Activated CD4-positive, alpha-beta T cell treated with anti-CD3 and anti-CD28 coated beads, Interleukin-2, amount 50 U/mL, for 4 hours (primary cell): ENCODE measurements at regions not wholly inside any gene's neighbourhood (a gene's known extent, or its start where the extent isn't known, plus 50 kb on each side); places are given as distances from the start of the nearest gene placed in this dataset.
A peak's percentile ranks its signal among the peaks of the same experiment; 100 is the strongest.

ENCODE experiments used
- DNase-seq, 2 experiments: peaks; one replicate each; pipeline ENCODE4 v3.0.0-alpha.2; 2020

- DNase-seq = peak; percentile 78 to 80
Observed at GRCh38 chr21:45592208-45592619, 50.0 kb upstream of the SLC19A1 start.

GRCh38 chr21:45592626-45593134 lies 50.4 kb upstream of the SLC19A1 start:
- DNase-seq = no peak

GRCh38 chr21:45593162-45594022 lies 50.1 kb upstream of the PCBP3 start:
- DNase-seq = no peak
